PC-9 (cell line): ENCODE measurements at regions not wholly inside any gene's neighbourhood (a gene's known extent, or its start where the extent isn't known, plus 50 kb on each side); places are given as distances from the start of the nearest gene placed in this dataset.

ENCODE experiments used
- BruUV-seq: library from RNA; stranded (reverse); fragments of 400-500 nt; replicated peaks from 2 replicates; lab custom pipeline; 2021; lab: Mats Ljungman, UMichigan
- CTCF ChIA-PET: fragments of 300-600 bp; sonication (Branson Sonifier 250); formaldehyde crosslinking; loops from one replicate; lab custom pipeline; 2022; ENCODE audit warnings: antibody characterized with exemption; lab: Charles Lee
- POLR2A ChIA-PET: fragments of 300-600 bp; sonication (Branson Sonifier 250); formaldehyde crosslinking; loops from one replicate; lab custom pipeline; 2022; ENCODE audit warnings: antibody characterized with exemption; ENCODE audit not compliant: unreplicated experiment; lab: Charles Lee
- DNase-seq, 2 experiments: peaks; one replicate each; pipeline versions ENCODE4 v3.0.0 to v3.0.0-alpha.2; 2015 to 2022; ENCODE audit warnings: mixed read lengths in 1 of 2
- H2AFZ ChIP-seq: fragments of 200-600 bp; sonication (generic); 2 replicates; pipeline ENCODE4 v1.8.1; 2017; ENCODE audit warnings: antibody characterized with exemption
- H3F3A ChIP-seq: fragments of 200-600 bp; sonication (generic); 2 replicates; pipeline ENCODE4 v1.8.1; 2017; ENCODE audit warnings: antibody characterized with exemption, mild to moderate bottlenecking, low read depth; ENCODE audit not compliant: insufficient read depth
- H3K27ac ChIP-seq: fragments of 200-600 bp; sonication (generic); 2 replicates; pipeline ENCODE4 v1.6.1; 2016; ENCODE audit warnings: mixed run types
- H3K27me3 ChIP-seq: fragments of 200-600 bp; sonication (generic); 2 replicates; pipeline ENCODE4 v1.6.1; 2016; ENCODE audit warnings: low read depth, mixed run types; ENCODE audit not compliant: insufficient read depth
- H3K36me3 ChIP-seq: fragments of 200-600 bp; sonication (generic); 2 replicates; pipeline ENCODE4 v1.6.1; 2016; ENCODE audit warnings: low read depth, mixed run types
- H3K4me1 ChIP-seq: fragments of 200-600 bp; sonication (generic); replicated peaks from 2 replicates; pipeline ENCODE4 v1.6.1; 2016; ENCODE audit warnings: mixed run types; ENCODE audit not compliant: insufficient read depth
- H3K4me2 ChIP-seq: fragments of 200-600 bp; sonication (generic); 2 replicates; pipeline ENCODE4 v1.6.1; 2017; ENCODE audit warnings: mixed run types
- H3K4me3 ChIP-seq: fragments of 200-600 bp; sonication (generic); 2 replicates; pipeline ENCODE4 v1.6.1; 2016; ENCODE audit warnings: mixed run types
- H3K79me2 ChIP-seq: fragments of 200-600 bp; sonication (generic); 2 replicates; pipeline ENCODE4 v1.6.1; 2017; ENCODE audit warnings: low read depth, mixed run types
- H3K9me2 ChIP-seq: fragments of 200-600 bp; sonication (generic); 2 replicates; pipeline ENCODE4 v1.8.1; 2017; ENCODE audit warnings: mild to moderate bottlenecking; ENCODE audit not compliant: insufficient read depth
- H3K9me3 ChIP-seq: fragments of 200-600 bp; sonication (generic); 2 replicates; pipeline ENCODE4 v1.8.1; 2016; ENCODE audit warnings: low read depth; ENCODE audit not compliant: insufficient read depth
- H4K20me1 ChIP-seq: fragments of 200-600 bp; sonication (generic); 2 replicates; pipeline ENCODE4 v1.8.1; 2017; ENCODE audit not compliant: insufficient read depth
- CTCF ChIP-seq: fragments of 200-600 bp; sonication (generic); conservative IDR thresholded peaks from 2 replicates; pipeline ENCODE4 v1.6.1; 2017; ENCODE audit warnings: mixed run types, antibody characterized with exemption, mild to moderate bottlenecking, moderate library complexity
- EZH2 ChIP-seq: fragments of 200-600 bp; sonication (generic); IDR thresholded peaks from 2 replicates; pipeline ENCODE4 v1.8.0; 2017; ENCODE audit warnings: antibody characterized with exemption, low read depth
- intact Hi-C: fragments of 100-400 bp; cut with micrococcal nuclease; formaldehyde crosslinking; loops from one replicate; pipeline ENCODE4 v1.10.0; 2022; ENCODE audit not compliant: unreplicated experiment

GRCh38 chr11:82474876-82475275 lies 258.8 kb downstream of the FAM181B start:
- CTCF ChIA-PET = no interaction called here
- POLR2A ChIA-PET = no interaction called here
- no peak for DNase-seq
- Histone ChIP-seq H3F3A (no peaks in the 10 kb centered on the region), H3K36me3 (no peaks in the 10 kb centered on the region), H3K27me3 (no peaks in the 10 kb centered on the region), H3K27ac (no peak overlapping the region), H2AFZ (no peak overlapping the region), H3K4me2 (no peak overlapping the region), H3K9me2 (no peaks in the 10 kb centered on the region), H3K4me1 (no peaks in the 10 kb centered on the region), H4K20me1 (no peaks in the 10 kb centered on the region), H3K9me3 (no peaks in the 10 kb centered on the region), H3K4me3 (no peak overlapping the region), H3K79me2 (no peaks in the 10 kb centered on the region)
- BruUV-seq = no TSS peak
- intact Hi-C loops = no loop called here
- no peak for TF ChIP-seq EZH2
- no peak for TF ChIP-seq CTCF

- H3K4me1 ChIP-seq = no peaks in the 10 kb centered on the region
- no peaks in the 10 kb centered on the region for H3F3A ChIP-seq
- POLR2A ChIA-PET = interaction anchor here (0.6 kb wide), 1 partner anchor 81 kb away, joined by 3 read pairs; no protein-coding TSS in a partner anchor
- H3K79me2 ChIP-seq = no peaks in the 10 kb centered on the region
- H3K27ac ChIP-seq = no peak overlapping the region
- BruUV-seq = no TSS peak
- no peak for DNase-seq
- H3K27me3 ChIP-seq = no peaks in the 10 kb centered on the region
- TF ChIP-seq CTCF (no peak), EZH2 (no peak)
- no peaks in the 10 kb centered on the region for H4K20me1 ChIP-seq
- intact Hi-C loops = no loop called here
- CTCF ChIA-PET = no interaction called here
- no peak overlapping the region for H3K4me2 ChIP-seq
- H2AFZ ChIP-seq = no peak overlapping the region
- H3K9me3 ChIP-seq = no peaks in the 10 kb centered on the region
- H3K9me2 ChIP-seq = no peaks in the 10 kb centered on the region
- H3K4me3 ChIP-seq = no peak overlapping the region
- no peaks in the 10 kb centered on the region for H3K36me3 ChIP-seq
These were observed 268.2 kb downstream of the FAM181B start for GRCh38 chr11:82465481-82465880.

- no peak overlapping the region for H3K27ac ChIP-seq
- no peak for TF ChIP-seq CTCF
- TF ChIP-seq EZH2 = no peak
- intact Hi-C loops = no loop called here
- H3K4me1 ChIP-seq = no peaks in the 10 kb centered on the region
- H3K4me2 ChIP-seq = no peak overlapping the region
- no TSS peak for BruUV-seq
- no peaks in the 10 kb centered on the region for H3K9me2 ChIP-seq
- no peaks in the 10 kb centered on the region for H4K20me1 ChIP-seq
- no peaks in the 10 kb centered on the region for H3K36me3 ChIP-seq
- H3F3A ChIP-seq = no peaks in the 10 kb centered on the region
- ChIA-PET CTCF (no interaction called here), POLR2A (no interaction called here)
- H3K9me3 ChIP-seq = no peaks in the 10 kb centered on the region
- H2AFZ ChIP-seq = no peak overlapping the region
- no peak overlapping the region for H3K4me3 ChIP-seq
- DNase-seq = no peak
- H3K27me3 ChIP-seq = no peaks in the 10 kb centered on the region
- H3K79me2 ChIP-seq = no peaks in the 10 kb centered on the region
These were observed 270.9 kb downstream of the FAM181B start for GRCh38 chr11:82462608-82463242.
